ENCODE measurements at regions not wholly inside any gene's neighbourhood (a gene's known extent, or its start where the extent isn't known, plus 50 kb on each side); places are given as distances from the start of the nearest gene placed in this dataset.
"Not testable (repeated sequence)": the region's sequence is repeated elsewhere in the genome, so short reads cannot be mapped to it uniquely, and the experiment has no call there.

- DNase-seq = no peak
These were observed 96.5 kb upstream of the RHOBTB1 start for GRCh38 chr10:61040399-61041016.

GRCh38 chr10:61039868-61040267, 95.9 kb upstream of the RHOBTB1 start:
- DNase-seq = no peak

- not testable (repeated sequence) for DNase-seq
These were observed 93.4 kb upstream of the RHOBTB1 start for GRCh38 chr10:61037261-61037830.

- not testable (repeated sequence) for DNase-seq
These were observed 92.2 kb upstream of the RHOBTB1 start for GRCh38 chr10:61036148-61036547.

GRCh38 chr10:61031341-61031740, 87.4 kb upstream of the RHOBTB1 start:
- no peak for DNase-seq

- peak; percentile 5 for DNase-seq
These were observed 85.4 kb upstream of the RHOBTB1 start for GRCh38 chr10:61029411-61029810.

GRCh38 chr10:61028861-61029361, 84.9 kb upstream of the RHOBTB1 start:
- DNase-seq = no peak

- peak; percentile 57 for DNase-seq
These were observed 80.8 kb upstream of the RHOBTB1 start for GRCh38 chr10:61024856-61025201.

- DNase-seq = no peak
These were observed 80.3 kb upstream of the RHOBTB1 start for GRCh38 chr10:61024151-61024855.

- DNase-seq = no peak
These were observed 79.1 kb upstream of the RHOBTB1 start for GRCh38 chr10:61023053-61023452.

GRCh38 chr10:61021926-61022325, 77.9 kb upstream of the RHOBTB1 start:
- no peak for DNase-seq

- no peak for DNase-seq
These were observed 76.6 kb upstream of the RHOBTB1 start for GRCh38 chr10:61020420-61021158.

- DNase-seq = no peak
These were observed 74.2 kb upstream of the RHOBTB1 start for GRCh38 chr10:61018146-61018545.

- DNase-seq = no peak
These were observed 72.6 kb upstream of the RHOBTB1 start for GRCh38 chr10:61016630-61017029.

GRCh38 chr10:61016007-61016406, 72.0 kb upstream of the RHOBTB1 start:
- no peak for DNase-seq

GRCh38 chr10:61010863-61011262, 66.9 kb upstream of the RHOBTB1 start:
- DNase-seq = no peak

- not testable (repeated sequence) for DNase-seq
These were observed 59.1 kb upstream of the RHOBTB1 start for GRCh38 chr10:61003069-61003468.

- peak; percentile 32 for DNase-seq
These were observed 57.7 kb upstream of the RHOBTB1 start for GRCh38 chr10:61001731-61002122.

- DNase-seq = peak; percentile 81
These were observed 57.1 kb upstream of the RHOBTB1 start for GRCh38 chr10:61000769-61001730.

GRCh38 chr10:60998932-60999331, 54.9 kb upstream of the RHOBTB1 start:
- DNase-seq = no peak

GRCh38 chr10:60994128-60994527, 50.1 kb upstream of the RHOBTB1 start:
- DNase-seq = no peak
